HG03108 (cell line): ENCODE measurements at regions not wholly inside any gene's neighbourhood (a gene's known extent, or its start where the extent isn't known, plus 50 kb on each side); places are given as distances from the start of the nearest gene placed in this dataset.

Experiments
- ATAC-seq: cut with Tn5 transposase; IDR thresholded peaks from one replicate; pipeline ENCODE4 v1.9.1; 2021; ENCODE audit warnings: moderate library complexity; ENCODE audit not compliant: unreplicated experiment

- ATAC-seq, result no peak
These were observed 92.8 kb upstream of the TNRC6C start for GRCh38 chr17:77865716-77866115.

- ATAC-seq, result peak; percentile 31
These were observed 91.2 kb upstream of the TNRC6C start for GRCh38 chr17:77867308-77867781.

- ATAC-seq, result no peak
These were observed 90.4 kb upstream of the TNRC6C start for GRCh38 chr17:77867976-77868713.

DNA sequence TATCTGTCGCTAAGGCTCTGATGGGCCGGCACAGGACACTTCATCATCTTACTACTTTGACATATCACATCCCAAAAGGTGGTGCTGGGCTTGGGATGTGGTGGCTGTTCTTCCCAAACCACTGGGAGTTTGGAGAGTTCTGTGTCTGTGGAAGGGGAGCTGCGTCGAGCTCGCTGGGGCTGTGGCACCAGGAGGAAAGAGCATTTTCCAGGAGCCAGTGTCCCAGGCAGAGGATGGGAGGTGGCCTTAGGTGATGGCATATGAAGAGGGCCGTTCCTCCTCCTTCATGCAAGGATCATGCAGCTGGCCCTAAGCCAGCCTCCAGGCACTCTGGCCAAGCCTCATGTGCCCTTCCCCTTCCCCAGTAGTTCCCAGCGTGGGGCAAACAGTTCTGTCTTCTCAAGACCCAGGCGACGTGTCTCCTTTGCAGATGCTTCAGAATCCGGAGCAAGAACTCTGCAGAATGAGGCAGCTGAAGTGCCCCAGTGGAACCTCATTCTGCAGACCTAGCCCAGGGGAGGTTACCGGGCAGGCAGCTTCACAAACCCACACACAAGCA, 89.4 kb upstream of the TNRC6C start:
- ATAC-seq, result no peak

DNA sequence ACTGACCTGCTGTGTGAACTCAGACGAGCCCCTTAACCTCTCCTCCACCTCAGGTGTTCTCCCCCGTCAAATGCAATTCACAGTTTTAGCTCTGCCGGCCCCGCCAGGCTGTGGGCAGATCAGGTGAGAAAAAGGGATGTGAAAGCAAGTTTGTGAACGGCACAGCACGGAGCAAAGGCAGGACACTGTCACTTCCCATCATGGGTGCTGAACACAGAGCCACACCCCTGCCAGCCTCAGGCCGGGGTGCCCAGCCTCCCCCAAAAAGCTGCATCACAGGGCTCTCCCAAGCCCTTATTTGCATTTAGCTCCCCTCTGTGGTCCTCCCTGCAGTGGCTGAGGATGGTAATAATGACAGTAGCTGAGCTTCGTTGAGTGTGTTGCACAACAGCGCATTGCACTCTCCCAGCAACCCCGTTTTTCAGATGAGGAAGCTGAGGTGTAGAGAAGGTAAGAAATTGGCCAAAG, 88.8 kb upstream of the TNRC6C start:
- ATAC-seq, result peak; percentile 81

DNA sequence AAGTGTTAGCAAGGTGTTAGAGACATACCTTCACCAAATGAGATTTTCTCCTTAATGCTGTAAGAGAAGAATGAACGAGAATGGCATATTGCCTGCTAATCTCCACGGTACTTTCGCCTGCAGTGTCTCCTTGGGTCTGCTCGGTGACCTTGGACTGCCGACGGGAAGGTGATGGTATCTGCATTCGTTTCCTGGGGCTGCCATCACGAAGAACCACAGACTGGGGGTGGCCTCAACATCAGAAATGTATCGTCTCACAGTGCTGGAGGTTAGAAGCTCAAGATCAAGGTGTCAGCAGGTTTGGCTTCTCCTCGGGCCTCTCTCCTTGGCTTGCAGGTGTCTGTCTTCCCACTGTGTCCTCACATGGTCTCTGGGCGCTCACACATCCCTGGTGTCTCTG, 86.3 kb upstream of the TNRC6C start:
- no peak for ATAC-seq

DNA sequence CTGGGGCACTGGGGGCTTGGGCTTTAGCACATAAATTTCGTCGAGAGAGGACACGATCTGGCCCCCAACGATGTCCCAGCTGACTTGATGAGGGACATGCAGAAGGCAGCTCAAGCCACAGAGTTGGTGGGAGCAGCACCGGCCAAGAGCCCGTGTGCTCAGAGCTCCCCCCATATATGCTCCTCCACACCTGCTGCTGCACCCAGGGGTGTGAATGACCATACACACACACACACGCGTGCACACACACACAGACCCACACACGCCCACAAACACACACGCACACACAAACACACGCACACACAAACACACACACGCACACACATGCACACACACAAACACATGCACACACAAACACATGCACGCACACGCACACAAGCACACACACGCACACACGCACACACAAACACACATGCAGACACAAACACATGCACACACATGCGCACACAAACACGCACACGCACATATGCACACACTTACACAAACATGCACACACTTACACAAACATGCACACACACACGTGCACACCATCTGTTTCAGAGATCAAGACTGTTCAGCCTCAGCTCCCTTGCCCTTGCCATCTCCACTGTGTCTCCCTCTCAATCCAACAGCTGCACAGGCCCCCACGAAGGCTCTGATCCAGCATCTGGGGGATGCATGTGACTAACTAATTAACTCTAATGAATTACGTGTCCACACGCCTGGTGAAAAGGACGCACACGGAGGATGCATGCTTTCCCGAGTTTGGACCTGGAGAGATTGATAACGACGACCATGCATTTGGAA, 85.6 kb upstream of the TNRC6C start:
- no peak for ATAC-seq

DNA sequence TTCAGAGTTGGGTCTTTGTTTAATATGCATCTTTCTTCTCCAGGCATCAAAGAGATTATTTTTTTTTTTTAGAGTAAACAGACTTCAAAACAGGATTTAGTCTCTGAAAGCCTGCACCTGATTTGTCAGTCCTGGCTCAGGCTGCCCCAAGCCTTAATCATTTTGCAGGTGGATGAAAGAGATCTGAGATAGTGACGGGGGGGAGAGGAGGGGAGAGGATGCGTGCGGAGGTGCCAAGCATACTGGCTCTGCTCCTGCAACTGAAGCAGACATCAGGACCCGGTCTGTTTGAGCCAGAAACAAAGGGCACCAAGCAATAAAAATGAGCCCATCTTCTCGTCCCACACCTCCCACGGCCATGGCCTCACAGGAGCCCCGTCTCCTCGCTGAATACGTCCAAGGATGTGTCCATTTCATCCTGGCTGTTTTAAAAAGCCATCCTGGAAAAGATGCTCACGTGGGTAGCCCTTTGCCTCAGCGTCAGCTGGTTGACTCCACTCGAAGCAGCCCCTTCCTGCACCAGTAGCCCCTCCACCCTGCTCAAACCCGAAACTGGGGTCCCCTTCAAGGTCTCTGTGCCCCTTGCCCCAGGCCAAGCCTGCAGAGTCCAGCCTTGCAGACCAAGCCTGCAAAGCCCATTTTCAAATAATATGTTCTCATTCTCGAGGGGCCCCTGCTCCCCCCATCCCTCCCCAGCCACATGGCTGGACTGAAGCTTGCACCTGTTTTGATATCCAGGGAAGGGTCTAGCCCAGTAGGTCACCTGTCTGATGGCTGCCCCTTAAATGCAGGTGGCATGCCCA, 84.8 kb upstream of the TNRC6C start:
- no peak for ATAC-seq

GRCh38 chr17:77874303-77875050, 84.0 kb upstream of the TNRC6C start:
- no peak for ATAC-seq

GRCh38 chr17:77875051-77875780, 83.3 kb upstream of the TNRC6C start:
- no peak for ATAC-seq

- ATAC-seq, result no peak
These were observed 82.5 kb upstream of the TNRC6C start for GRCh38 chr17:77875881-77876509.

- ATAC-seq, result no peak
These were observed 81.5 kb upstream of the TNRC6C start for GRCh38 chr17:77877036-77877435.

- ATAC-seq, result no peak
These were observed 80.7 kb upstream of the TNRC6C start for GRCh38 chr17:77877646-77878355.

GRCh38 chr17:77879226-77879895, 79.1 kb upstream of the TNRC6C start:
- no peak for ATAC-seq

DNA sequence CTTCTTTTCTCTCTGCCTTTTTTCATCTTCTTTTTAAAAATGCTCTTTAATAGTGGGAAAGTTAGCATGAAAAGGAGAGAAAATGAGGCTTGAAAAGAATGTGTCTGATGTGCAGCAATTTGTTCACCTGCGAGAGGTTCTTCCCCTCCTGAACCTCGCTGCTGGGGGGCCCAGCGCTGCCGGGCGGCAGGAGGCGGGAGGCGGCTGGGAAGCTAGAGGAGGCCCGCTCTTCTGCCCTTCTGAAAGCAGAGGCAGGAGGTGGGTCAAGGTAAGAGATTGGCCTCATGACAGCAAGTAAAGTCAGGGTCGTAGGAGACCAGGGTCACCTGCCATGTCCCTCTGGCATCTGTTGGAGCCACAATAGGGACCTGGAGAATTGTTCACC, 78.6 kb upstream of the TNRC6C start:
- no peak for ATAC-seq

DNA sequence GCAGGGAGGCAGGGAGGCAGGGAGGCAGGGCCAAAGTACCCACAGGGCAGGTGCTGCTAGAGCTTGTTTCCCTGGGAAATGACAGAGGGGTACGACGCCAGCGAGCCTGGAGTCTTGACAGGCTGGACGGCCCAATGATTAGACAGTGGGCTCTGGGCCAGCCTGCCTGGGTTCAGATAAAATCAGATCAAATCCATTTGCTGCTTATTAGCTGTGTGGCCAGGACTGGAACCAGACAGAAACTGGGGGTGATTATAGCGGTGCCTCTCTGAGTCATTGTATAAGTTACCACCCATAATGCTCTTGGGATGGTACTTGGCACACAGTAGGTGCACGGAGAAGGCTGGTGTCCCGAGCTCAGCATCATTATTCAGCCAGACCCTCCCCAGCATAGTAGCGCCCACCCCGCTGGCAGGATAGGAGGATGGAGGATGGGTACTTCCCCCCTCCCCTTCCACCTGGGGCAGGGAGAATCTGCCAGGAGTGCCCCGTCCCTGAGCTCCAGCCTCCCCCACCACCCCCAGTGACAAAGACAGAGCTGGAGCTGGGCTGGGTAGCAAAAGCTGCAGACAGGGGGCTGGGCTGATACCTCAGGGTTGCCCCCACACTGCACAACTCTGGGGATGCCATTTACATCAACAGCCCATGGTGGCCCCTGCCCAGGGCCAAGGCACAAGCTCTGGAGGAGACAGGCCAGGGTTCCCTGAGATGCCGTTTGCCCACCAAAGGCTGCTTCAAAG, 77.6 kb upstream of the TNRC6C start:
- peak; percentile 4 for ATAC-seq

DNA sequence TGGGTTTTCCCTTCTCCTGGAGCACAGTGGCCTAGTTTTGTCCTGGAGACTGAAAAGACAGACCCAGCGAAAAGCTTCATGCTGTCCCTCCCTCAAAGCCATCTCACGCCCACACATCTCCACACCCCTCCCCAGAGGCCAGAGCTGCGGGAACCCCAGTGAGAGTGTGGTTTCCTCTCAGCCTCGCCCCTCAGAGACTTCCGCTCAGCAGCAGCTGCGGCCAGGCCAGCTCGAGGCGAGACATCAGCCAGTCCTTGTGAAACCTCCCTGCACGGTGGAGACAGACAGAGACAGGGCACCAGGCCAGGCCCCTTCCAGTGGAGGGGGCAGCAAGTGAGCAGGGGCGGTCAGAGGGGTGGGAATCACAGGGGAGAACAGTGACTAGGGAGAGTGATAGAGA, 77.0 kb upstream of the TNRC6C start:
- ATAC-seq, result peak; percentile 85
